Peyer's patch (tissue), 4 donors: ENCODE measurements at regions not wholly inside any gene's neighbourhood (a gene's known extent, or its start where the extent isn't known, plus 50 kb on each side); places are given as distances from the start of the nearest gene placed in this dataset.

Experiments
- CTCF ChIP-seq, 6 experiments: fragments of 450-650 bp in 4 of 6; fragments of 200-600 bp in 2 of 6; sonication (generic) in 1 of 6; IDR thresholded peaks; one replicate each; pipeline ENCODE4 v1.5.1; 2017 to 2019; ENCODE audit warnings: antibody characterized with exemption in 6 of 6, mild to moderate bottlenecking in 3 of 6, moderate library complexity in 1 of 6
- POLR2A ChIP-seq, 2 donors: fragments of 450-650 bp; IDR thresholded peaks; one replicate each; pipeline ENCODE4 v1.5.1; 2017; ENCODE audit warnings: antibody characterized with exemption in 2 of 2, mild to moderate bottlenecking in 2 of 2, moderate library complexity in 2 of 2

- TF ChIP-seq CTCF (IDR thresholded peaks at IDR 0.05), result no peak
- no peak for TF ChIP-seq POLR2A (IDR thresholded peaks at IDR 0.05)
These were observed 210.8 kb upstream of the STARD13 start for GRCh38 chr13:33496336-33496735.
